Anterior cingulate cortex (tissue), 58 donors: ENCODE measurements at regions not wholly inside any gene's neighbourhood (a gene's known extent, or its start where the extent isn't known, plus 50 kb on each side); places are given as distances from the start of the nearest gene placed in this dataset.

Source experiments
- DNase-seq, 58 donors: peaks; one replicate each; lab custom pipeline; 2025; lab: John Stamatoyannopoulos, UW

- no peak for DNase-seq
Measured at GRCh38 chrX:33465137-33465536, 253.8 kb upstream of the DMD start.

DNA sequence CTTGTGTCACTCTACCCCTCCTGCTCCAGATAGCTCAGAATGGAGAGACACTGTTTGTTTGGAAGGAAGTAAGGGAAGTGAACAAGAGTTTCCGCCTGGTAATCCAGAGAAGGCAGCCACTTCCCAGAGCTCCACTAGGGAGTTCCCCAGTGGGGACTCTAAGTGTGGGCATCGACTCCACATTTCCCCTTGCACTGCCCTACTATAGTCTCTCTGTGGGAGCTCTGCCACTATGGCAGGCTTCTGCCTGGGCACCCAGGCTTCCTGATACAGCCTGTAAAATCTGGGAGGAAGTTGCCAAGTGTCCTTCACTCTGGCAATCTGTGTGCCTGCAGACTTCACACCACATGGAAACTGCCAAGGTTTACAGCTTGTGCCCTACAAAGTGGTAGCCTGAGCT, 245.8 kb upstream of the DMD start:
- DNase-seq: no peak

GRCh38 chrX:33447285-33447684, 235.9 kb upstream of the DMD start:
- no peak for DNase-seq

DNA sequence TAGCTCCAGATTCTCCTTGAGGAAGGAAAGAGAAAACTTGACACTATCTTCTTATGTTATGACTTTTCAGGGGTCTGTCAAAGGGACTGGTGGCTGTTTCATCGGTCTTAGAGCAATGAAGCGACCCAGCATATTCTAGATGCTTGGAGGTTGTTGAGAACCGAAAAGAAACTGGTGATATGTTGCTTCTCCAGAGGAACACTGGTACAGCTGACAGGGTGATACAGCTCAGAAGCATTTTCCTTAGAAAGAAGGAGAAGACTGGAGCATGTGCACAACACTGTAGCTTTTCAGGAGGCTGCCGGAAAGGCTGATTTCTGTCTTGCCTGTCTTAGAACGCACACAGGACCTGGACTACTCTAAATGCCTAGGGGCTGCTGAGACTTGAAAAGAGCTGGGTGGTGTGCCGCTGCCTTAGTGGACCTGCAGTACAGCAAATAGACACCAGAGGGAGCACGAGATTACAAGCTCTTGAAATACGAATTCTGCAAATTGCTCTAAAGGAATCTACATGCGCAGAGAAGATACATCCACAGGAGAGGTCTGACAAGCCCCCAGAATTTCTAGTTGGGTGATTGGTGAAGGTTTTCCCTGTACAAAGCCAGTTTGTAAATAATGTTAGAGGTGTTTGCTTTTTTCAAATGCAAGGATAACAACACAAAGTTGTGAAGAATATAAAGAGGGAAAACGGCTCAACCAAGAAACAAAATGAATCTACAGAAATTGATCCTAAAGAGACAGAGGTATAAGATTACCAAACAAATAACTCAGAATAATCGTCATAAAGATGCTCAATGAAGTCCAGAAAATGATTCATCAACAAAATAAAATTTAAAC, 223.1 kb upstream of the DMD start:
- peak in 46 of 58 donors; percentile 0 to 70 (median 14) for DNase-seq

GRCh38 chrX:33416273-33416805, 205.0 kb upstream of the DMD start:
- no peak for DNase-seq

- no peak for DNase-seq
Measured at GRCh38 chrX:33415459-33415858, 204.1 kb upstream of the DMD start.

GRCh38 chrX:33385546-33385945, 174.2 kb upstream of the DMD start:
- DNase-seq: peak in 2 of 58 donors; percentile 0

GRCh38 chrX:33379839-33380238, 168.5 kb upstream of the DMD start:
- no peak for DNase-seq

- no peak for DNase-seq
Measured at GRCh38 chrX:33357606-33358005, 146.3 kb upstream of the DMD start.

DNA sequence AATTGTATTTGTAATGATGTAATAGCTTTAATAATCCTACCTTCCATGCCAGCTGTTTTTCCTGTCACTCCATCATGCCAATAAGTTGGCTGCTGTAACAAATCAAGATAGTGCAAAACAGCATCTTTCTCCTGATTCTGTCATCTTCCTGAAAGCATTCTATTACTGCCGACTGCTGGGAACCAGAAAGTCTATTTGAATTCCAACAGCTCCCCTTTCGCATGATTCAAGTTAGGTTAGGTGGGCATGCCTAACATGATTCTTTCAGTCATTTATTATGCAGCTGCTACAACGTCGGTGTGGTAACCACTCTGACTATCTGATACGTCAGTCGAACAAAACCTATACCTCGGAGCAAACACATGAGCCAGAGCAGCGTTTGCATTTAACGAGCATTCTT, 127.9 kb upstream of the DMD start:
- peak in 14 of 58 donors; percentile 0 to 7 (median 1) for DNase-seq

- peak in 20 of 58 donors; percentile 0 to 29 (median 0) for DNase-seq
Measured at GRCh38 chrX:33336783-33337182, 125.4 kb upstream of the DMD start.

GRCh38 chrX:33333271-33333670, 121.9 kb upstream of the DMD start:
- DNase-seq: no peak

- no peak for DNase-seq
Measured at GRCh38 chrX:33330798-33331197, 119.4 kb upstream of the DMD start.

DNA sequence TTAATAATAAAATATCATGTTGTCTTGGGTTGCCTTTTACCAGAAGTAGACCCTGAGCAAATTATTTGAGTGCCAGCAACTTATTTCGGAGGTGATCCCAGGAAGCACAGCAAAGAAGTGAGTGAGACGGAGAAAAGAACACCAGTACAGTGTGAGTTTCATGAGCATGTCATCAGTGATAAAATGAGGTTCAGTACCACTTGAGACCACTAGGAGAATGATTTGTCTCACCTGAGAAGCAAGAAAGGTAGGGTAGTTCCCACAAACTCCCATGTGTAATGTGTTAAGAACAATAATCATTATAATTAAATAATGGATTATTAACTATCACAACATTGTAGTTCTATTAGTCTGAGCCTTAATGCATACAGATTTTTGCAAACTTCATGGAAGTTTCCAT, 112.8 kb upstream of the DMD start:
- DNase-seq: no peak

GRCh38 chrX:33307911-33308354, 96.6 kb upstream of the DMD start:
- no peak for DNase-seq

DNA sequence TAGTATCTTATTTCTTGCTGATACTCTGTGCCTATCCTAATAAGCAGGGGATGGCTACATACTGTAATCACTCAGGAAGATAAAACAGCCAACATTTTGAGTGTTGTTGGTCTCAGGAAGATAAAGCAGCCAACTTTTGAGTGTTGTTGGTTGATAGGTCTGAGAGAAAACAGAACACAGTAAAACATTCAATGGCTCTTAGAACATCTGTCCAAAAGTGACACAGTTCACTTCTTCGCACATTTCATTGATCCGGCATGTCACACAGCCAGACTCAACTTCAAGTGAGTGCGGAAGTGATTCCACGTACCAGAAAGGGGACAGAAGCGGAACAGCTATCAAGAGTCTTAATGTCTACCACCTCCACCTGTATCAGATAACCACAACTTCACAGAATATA, 87.3 kb upstream of the DMD start:
- no peak for DNase-seq

DNA sequence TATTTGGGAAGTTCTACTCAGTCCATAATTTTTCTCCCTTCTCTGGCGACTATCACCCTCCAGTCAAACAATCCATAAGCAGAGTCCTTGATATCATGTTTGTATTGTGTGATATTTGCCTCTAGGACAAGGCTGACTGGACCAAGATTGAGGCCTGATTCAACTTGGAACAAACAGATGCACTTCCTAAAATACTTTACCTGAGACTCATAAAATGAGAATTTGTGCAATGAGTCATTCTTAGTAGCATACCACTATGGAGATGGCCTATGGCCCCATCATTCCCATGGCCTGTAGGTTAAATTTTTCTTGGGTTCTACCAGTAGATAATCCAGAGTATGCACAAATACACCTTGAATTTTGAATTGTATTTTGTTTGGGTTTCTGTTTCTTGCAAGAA, 74.2 kb upstream of the DMD start:
- DNase-seq: no peak

GRCh38 chrX:33277046-33277445, 65.7 kb upstream of the DMD start:
- DNase-seq: no peak

DNA sequence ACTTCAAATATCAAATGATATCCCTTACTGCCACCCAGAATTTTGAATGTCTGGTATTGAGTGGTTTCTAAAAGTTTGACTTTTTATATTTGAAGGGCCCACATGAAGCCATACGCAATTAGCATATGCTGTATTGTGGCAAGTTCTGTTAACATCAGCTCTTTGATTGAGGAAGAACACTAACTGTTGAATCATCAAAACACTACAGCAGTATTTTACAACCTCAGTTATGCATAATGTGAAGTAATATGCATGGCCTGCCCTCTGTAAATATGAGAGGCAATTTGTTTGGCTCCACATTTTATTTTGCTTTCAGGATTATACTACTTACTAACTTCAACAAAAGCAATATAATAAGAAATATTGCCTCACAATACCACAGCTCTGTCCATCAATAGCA, 62.2 kb upstream of the DMD start:
- no peak for DNase-seq

- DNase-seq: no peak
Measured at GRCh38 chrX:33272986-33273385, 61.6 kb upstream of the DMD start.
